H1 (cell line): ENCODE measurements at regions not wholly inside any gene's neighbourhood (a gene's known extent, or its start where the extent isn't known, plus 50 kb on each side); places are given as distances from the start of the nearest gene placed in this dataset.

Source experiments
- CEBPB ChIP-seq: IDR thresholded peaks from 2 replicates; pipeline ENCODE4 v1.6.1; 2012; ENCODE audit warnings: low read depth, low read length
- CHD7 ChIP-seq: fragments of 300-600 bp; sonication (generic); IDR thresholded peaks from 2 replicates; pipeline ENCODE4 v1.7.1; 2012; ENCODE audit warnings: low read length, moderate library complexity, mild to moderate bottlenecking, inconsistent platforms; ENCODE audit not compliant: insufficient replicate concordance
- RFX5 ChIP-seq: IDR thresholded peaks from 2 replicates; pipeline ENCODE4 v1.6.1; 2011; ENCODE audit warnings: low read depth, low read length, improper control_type of control experiment, borderline replicate concordance
- TBP ChIP-seq: IDR thresholded peaks from 2 replicates; pipeline ENCODE4 v1.6.1; 2011; ENCODE audit warnings: low read depth, low read length, improper control_type of control experiment
- TF ChIP-seq, protein P1 (sequence below): IDR thresholded peaks from 2 replicates; pipeline ENCODE4 v1.6.1; 2011; ENCODE audit warnings: low read length, improper control_type of control experiment
- TF ChIP-seq, protein P2 (sequence below): IDR thresholded peaks from 2 replicates; pipeline ENCODE4 v1.6.1; 2012; ENCODE audit warnings: low read length, inconsistent platforms

- TF ChIP-seq CHD7 = no peak
- no peak for TF ChIP-seq CEBPB
- TF ChIP-seq, protein P1, sequence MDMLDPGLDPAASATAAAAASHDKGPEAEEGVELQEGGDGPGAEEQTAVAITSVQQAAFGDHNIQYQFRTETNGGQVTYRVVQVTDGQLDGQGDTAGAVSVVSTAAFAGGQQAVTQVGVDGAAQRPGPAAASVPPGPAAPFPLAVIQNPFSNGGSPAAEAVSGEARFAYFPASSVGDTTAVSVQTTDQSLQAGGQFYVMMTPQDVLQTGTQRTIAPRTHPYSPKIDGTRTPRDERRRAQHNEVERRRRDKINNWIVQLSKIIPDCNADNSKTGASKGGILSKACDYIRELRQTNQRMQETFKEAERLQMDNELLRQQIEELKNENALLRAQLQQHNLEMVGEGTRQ = no peak
- TF ChIP-seq TBP = no peak
- TF ChIP-seq, protein P2, sequence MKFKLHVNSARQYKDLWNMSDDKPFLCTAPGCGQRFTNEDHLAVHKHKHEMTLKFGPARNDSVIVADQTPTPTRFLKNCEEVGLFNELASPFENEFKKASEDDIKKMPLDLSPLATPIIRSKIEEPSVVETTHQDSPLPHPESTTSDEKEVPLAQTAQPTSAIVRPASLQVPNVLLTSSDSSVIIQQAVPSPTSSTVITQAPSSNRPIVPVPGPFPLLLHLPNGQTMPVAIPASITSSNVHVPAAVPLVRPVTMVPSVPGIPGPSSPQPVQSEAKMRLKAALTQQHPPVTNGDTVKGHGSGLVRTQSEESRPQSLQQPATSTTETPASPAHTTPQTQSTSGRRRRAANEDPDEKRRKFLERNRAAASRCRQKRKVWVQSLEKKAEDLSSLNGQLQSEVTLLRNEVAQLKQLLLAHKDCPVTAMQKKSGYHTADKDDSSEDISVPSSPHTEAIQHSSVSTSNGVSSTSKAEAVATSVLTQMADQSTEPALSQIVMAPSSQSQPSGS = no peak
- no peak for TF ChIP-seq RFX5
Measured at GRCh38 chr15:97893967-97894366, 66.5 kb upstream of the ARRDC4 start (continued).
